Endodermal cell (in vitro differentiated cells): ENCODE measurements at regions not wholly inside any gene's neighbourhood (a gene's known extent, or its start where the extent isn't known, plus 50 kb on each side); places are given as distances from the start of the nearest gene placed in this dataset.

Experiments used
- DNase-seq: peaks from one replicate; pipeline ENCODE4 v3.0.0-alpha.2; 2017
- H3K27ac ChIP-seq: 2 replicates; pipeline ENCODE4 v1.5.1; 2013; ENCODE audit warnings: mild to moderate bottlenecking, low read depth, low read length, moderate library complexity
- H3K27me3 ChIP-seq: 2 replicates; pipeline ENCODE4 v1.6.1; 2013; ENCODE audit warnings: mild to moderate bottlenecking, low read length, moderate library complexity; ENCODE audit not compliant: insufficient read depth, control insufficient read depth, poor library complexity, severe bottlenecking
- H3K36me3 ChIP-seq: 2 replicates; pipeline ENCODE4 v1.7.0; 2013; ENCODE audit warnings: mild to moderate bottlenecking, low read length, moderate library complexity; ENCODE audit not compliant: control insufficient read depth, insufficient read depth
- H3K4me1 ChIP-seq: one replicate; pipeline ENCODE4 v1.7.0; 2013; ENCODE audit warnings: low read length; ENCODE audit not compliant: control insufficient read depth, insufficient read depth
- H3K4me3 ChIP-seq: 2 replicates; pipeline ENCODE4 v1.5.1; 2013; ENCODE audit warnings: mild to moderate bottlenecking, low read length, moderate library complexity
- H3K9ac ChIP-seq: 2 replicates; pipeline ENCODE4 v1.6.1; 2013; ENCODE audit warnings: mild to moderate bottlenecking, low read length, moderate library complexity; ENCODE audit not compliant: poor library complexity, severe bottlenecking; ENCODE audit errors: extremely low read depth
- H3K9me3 ChIP-seq: 2 replicates; pipeline ENCODE4 v1.6.1; 2013; ENCODE audit warnings: mild to moderate bottlenecking, low read length, moderate library complexity; ENCODE audit not compliant: control insufficient read depth
- H3K27ac Mint-ChIP-seq: 2 replicates; pipeline ENCODE4 v1.8.0; 2020; ENCODE audit warnings: mixed read lengths
- H3K27me3 Mint-ChIP-seq: 2 replicates; pipeline ENCODE4 v1.8.0; 2021; ENCODE audit warnings: mild to moderate bottlenecking, mixed read lengths; ENCODE audit not compliant: insufficient read depth
- H3K36me3 Mint-ChIP-seq: 2 replicates; pipeline ENCODE4 v1.8.0; 2020; ENCODE audit warnings: low read depth, mixed read lengths
- H3K4me1 Mint-ChIP-seq: 2 replicates; pipeline ENCODE4 v1.8.0; 2020; ENCODE audit warnings: mixed read lengths
- H3K4me3 Mint-ChIP-seq: 2 replicates; pipeline ENCODE4 v1.8.0; 2020; ENCODE audit warnings: mild to moderate bottlenecking, moderate library complexity, mixed read lengths
- H3K9me3 Mint-ChIP-seq: 2 replicates; pipeline ENCODE4 v1.8.0; 2020; ENCODE audit warnings: mild to moderate bottlenecking, mixed read lengths
- WGBS, 2 experiments: methylation state at CpG; one replicate each; pipeline versions ENCODE4 v1.1.5 to v1.1.7; 2013; ENCODE audit warnings: missing lambda C conversion rate in 2 of 2, mixed read lengths in 1 of 2; ENCODE audit not compliant: insufficient coverage in 1 of 2, insufficient read length in 1 of 2; 5-methylcytosine and 5-hydroxymethylcytosine counted together
- TF ChIP-seq, protein P1 (sequence below): fragments of 200-600 bp; sonication (generic); conservative IDR thresholded peaks from 2 replicates; pipeline ENCODE4 v1.5.0; 2021; ENCODE audit warnings: antibody characterized with exemption, mild to moderate bottlenecking

DNA sequence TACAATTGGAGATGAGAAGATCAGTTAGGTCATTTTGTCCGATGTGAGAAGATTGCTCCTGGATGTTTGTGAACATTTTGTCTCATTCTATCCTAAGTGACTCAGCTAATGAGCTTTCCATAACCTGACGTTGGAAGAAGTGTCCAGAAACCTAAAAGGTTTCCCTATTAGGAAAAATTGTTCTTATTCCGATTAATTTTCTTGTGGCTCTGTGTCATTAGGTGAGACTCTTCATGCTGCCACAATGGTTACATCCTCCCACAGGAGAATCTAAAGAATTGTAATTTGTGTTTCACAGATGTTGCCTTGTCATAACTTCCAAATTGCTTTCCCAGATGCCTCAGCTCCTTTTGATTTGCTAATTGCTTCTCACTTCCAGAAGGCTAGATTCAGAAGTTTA is 261.0 kb upstream of the APCDD1 start:
- TF ChIP-seq, protein P1, sequence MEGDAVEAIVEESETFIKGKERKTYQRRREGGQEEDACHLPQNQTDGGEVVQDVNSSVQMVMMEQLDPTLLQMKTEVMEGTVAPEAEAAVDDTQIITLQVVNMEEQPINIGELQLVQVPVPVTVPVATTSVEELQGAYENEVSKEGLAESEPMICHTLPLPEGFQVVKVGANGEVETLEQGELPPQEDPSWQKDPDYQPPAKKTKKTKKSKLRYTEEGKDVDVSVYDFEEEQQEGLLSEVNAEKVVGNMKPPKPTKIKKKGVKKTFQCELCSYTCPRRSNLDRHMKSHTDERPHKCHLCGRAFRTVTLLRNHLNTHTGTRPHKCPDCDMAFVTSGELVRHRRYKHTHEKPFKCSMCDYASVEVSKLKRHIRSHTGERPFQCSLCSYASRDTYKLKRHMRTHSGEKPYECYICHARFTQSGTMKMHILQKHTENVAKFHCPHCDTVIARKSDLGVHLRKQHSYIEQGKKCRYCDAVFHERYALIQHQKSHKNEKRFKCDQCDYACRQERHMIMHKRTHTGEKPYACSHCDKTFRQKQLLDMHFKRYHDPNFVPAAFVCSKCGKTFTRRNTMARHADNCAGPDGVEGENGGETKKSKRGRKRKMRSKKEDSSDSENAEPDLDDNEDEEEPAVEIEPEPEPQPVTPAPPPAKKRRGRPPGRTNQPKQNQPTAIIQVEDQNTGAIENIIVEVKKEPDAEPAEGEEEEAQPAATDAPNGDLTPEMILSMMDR = no peak
- H3K27me3 ChIP-seq = no peaks in the 10 kb centered on the region
- H3K9ac ChIP-seq = no peak overlapping the region
- H3K9me3 ChIP-seq = no peaks in the 10 kb centered on the region
- H3K36me3 Mint-ChIP-seq = no peaks in the 10 kb centered on the region
- no peaks in the 10 kb centered on the region for H3K9me3 Mint-ChIP-seq
- peaks cover 2% of the 10 kb centered on the region for H3K27me3 Mint-ChIP-seq
- no peaks in the 10 kb centered on the region for H3K4me1 ChIP-seq
- H3K4me3 Mint-ChIP-seq = no peak overlapping the region
- H3K27ac ChIP-seq = no peak overlapping the region
- no peak overlapping the region for H3K27ac Mint-ChIP-seq
- H3K36me3 ChIP-seq = no peaks in the 10 kb centered on the region
- H3K4me1 Mint-ChIP-seq = peaks cover 4% of the 10 kb centered on the region
- WGBS, 2 experiments = 92 to 96% methylated on average over 3 of the region's 3 CpGs
- no peak for DNase-seq
- H3K4me3 ChIP-seq = no peak overlapping the region

DNA sequence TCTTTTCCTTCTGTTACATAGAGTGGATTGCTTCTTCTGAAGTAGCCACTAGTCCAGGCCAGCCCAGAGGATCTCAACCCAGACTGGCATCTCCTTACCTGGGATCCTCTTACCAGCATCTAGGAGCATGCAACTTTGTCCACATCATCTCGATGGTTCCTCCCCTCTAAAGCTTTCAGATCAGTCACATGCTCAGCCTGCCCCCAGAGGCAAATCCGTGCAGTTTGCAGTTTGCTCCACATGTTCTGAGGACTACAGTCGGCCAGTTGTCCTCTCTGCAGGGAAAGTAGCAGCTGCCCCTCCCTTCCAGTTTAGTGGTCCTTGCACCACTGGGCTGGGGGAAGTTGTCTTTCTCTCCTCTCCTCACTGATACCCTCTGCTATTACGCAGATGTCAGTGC is 259.8 kb upstream of the APCDD1 start:
- no peak overlapping the region for H3K27ac ChIP-seq
- Mint-ChIP-seq H3K27me3 (no peaks in the 10 kb centered on the region), H3K4me1 (peaks cover 4% of the 10 kb centered on the region), H3K27ac (no peak overlapping the region), H3K36me3 (no peaks in the 10 kb centered on the region), H3K4me3 (no peak overlapping the region), H3K9me3 (no peaks in the 10 kb centered on the region)
- TF ChIP-seq, protein P1 = peak; percentile 52
- no peaks in the 10 kb centered on the region for H3K27me3 ChIP-seq
- H3K9ac ChIP-seq = no peak overlapping the region
- 78 to 85% methylated on average over 4 of the region's 4 CpGs for WGBS, 2 experiments
- DNase-seq = peak; percentile 54
- H3K4me3 ChIP-seq = no peak overlapping the region
- H3K36me3 ChIP-seq = no peaks in the 10 kb centered on the region
- no peaks in the 10 kb centered on the region for H3K9me3 ChIP-seq
- no peaks in the 10 kb centered on the region for H3K4me1 ChIP-seq

DNA sequence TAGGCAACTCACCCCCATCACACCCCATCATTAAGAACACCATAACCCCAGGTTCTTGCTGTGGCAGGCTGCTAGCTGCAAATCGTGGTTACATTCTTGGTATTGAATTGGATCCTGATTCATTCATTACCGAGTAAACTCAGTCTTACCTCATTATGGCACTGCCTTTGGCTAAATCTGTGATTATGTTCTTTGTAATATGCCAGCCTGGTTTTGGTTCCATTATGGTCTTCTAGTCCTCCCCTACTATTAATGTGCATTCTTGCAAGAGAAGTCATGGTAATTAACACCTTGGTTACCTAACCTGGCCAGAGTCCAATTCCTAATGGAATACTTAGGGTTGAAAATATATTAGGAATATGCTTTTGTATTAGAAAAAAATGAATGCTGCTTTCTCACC is 258.9 kb upstream of the APCDD1 start:
- Mint-ChIP-seq H3K4me1 (peaks cover 4% of the 10 kb centered on the region), H3K27ac (no peak overlapping the region), H3K36me3 (no peaks in the 10 kb centered on the region), H3K9me3 (no peaks in the 10 kb centered on the region), H3K4me3 (no peak overlapping the region), H3K27me3 (peaks cover 7% of the 10 kb centered on the region)
- Histone ChIP-seq H3K9ac (no peak overlapping the region), H3K27ac (no peak overlapping the region), H3K4me1 (no peaks in the 10 kb centered on the region), H3K27me3 (peaks cover 5% of the 10 kb centered on the region), H3K36me3 (no peaks in the 10 kb centered on the region), H3K4me3 (no peak overlapping the region), H3K9me3 (no peaks in the 10 kb centered on the region)
- 100% methylated on average over 2 of the region's 2 CpGs for WGBS, 2 experiments
- DNase-seq = no peak
- TF ChIP-seq, protein P1 = no peak
